ENCODE measurements at regions not wholly inside any gene's neighbourhood (a gene's known extent, or its start where the extent isn't known, plus 50 kb on each side); places are given as distances from the start of the nearest gene placed in this dataset.

- DNase-seq (ENCODE audit: low spot score): no peak
- Histone ChIP-seq H3K36me3 (ENCODE audit: insufficient read depth, low read length, poor library complexity, severe bottlenecking) (no peaks in the 10 kb centered on the region), H3K4me1 (ENCODE audit: insufficient read depth, low read length, poor library complexity, severe bottlenecking) (no peaks in the 10 kb centered on the region), H3K27me3 (replicated peaks; ENCODE audit: insufficient read depth, low read depth, low read length, poor library complexity) (no peaks in the 10 kb centered on the region), H3K9me3 (ENCODE audit: low read depth, low read length, poor library complexity, severe bottlenecking) (no peaks in the 10 kb centered on the region), H3K4me3 (ENCODE audit: low read depth, low read length, poor library complexity, severe bottlenecking) (no peak overlapping the region), H3K27ac (ENCODE audit: low read depth, low read length, poor library complexity, severe bottlenecking) (no peak overlapping the region)
- intact Hi-C loops (cut with micrococcal nuclease; ENCODE audit: unreplicated experiment): no loop called here
- BruUV-seq (replicated peaks): no TSS peak
- POLR2A ChIA-PET (ENCODE audit: low non-redundant PET): no interaction called here
- CTCF ChIA-PET: no interaction called here
- TF ChIP-seq CTCF (conservative IDR thresholded peaks at IDR 0.05; ENCODE audit: low read depth, low read length) (no peak), EZH2 (IDR thresholded peaks at IDR 0.05; ENCODE audit: borderline replicate concordance, low read depth, low read length, poor library complexity, severe bottlenecking) (no peak)
Measured at GRCh38 chr21:27261676-27262075, 294.8 kb upstream of the ADAMTS5 start.

GRCh38 chr21:27260728-27261127 is 293.8 kb upstream of the ADAMTS5 start:
- Histone ChIP-seq H3K4me3 (ENCODE audit: low read depth, low read length, poor library complexity, severe bottlenecking) (no peak overlapping the region), H3K27me3 (replicated peaks; ENCODE audit: insufficient read depth, low read depth, low read length, poor library complexity) (no peaks in the 10 kb centered on the region), H3K9me3 (ENCODE audit: low read depth, low read length, poor library complexity, severe bottlenecking) (no peaks in the 10 kb centered on the region), H3K36me3 (ENCODE audit: insufficient read depth, low read length, poor library complexity, severe bottlenecking) (no peaks in the 10 kb centered on the region), H3K27ac (ENCODE audit: low read depth, low read length, poor library complexity, severe bottlenecking) (no peak overlapping the region), H3K4me1 (ENCODE audit: insufficient read depth, low read length, poor library complexity, severe bottlenecking) (no peaks in the 10 kb centered on the region)
- TF ChIP-seq EZH2 (IDR thresholded peaks at IDR 0.05; ENCODE audit: borderline replicate concordance, low read depth, low read length, poor library complexity, severe bottlenecking) (no peak), CTCF (conservative IDR thresholded peaks at IDR 0.05; ENCODE audit: low read depth, low read length) (no peak)
- ChIA-PET CTCF (no interaction called here), POLR2A (ENCODE audit: low non-redundant PET) (no interaction called here)
- DNase-seq (ENCODE audit: low spot score): no peak
- intact Hi-C loops (cut with micrococcal nuclease; ENCODE audit: unreplicated experiment): no loop called here
- BruUV-seq (replicated peaks): no TSS peak

- no peak overlapping the region for H3K4me3 ChIP-seq (ENCODE audit: low read depth, low read length, poor library complexity, severe bottlenecking)
- intact Hi-C loops (cut with micrococcal nuclease; ENCODE audit: unreplicated experiment): no loop called here
- H3K9me3 ChIP-seq (ENCODE audit: low read depth, low read length, poor library complexity, severe bottlenecking): no peaks in the 10 kb centered on the region
- CTCF ChIA-PET: no interaction called here
- H3K27me3 ChIP-seq (replicated peaks; ENCODE audit: insufficient read depth, low read depth, low read length, poor library complexity): no peaks in the 10 kb centered on the region
- POLR2A ChIA-PET (ENCODE audit: low non-redundant PET): no interaction called here
- BruUV-seq (replicated peaks): no TSS peak
- TF ChIP-seq CTCF (conservative IDR thresholded peaks at IDR 0.05; ENCODE audit: low read depth, low read length): no peak
- no peak for TF ChIP-seq EZH2 (IDR thresholded peaks at IDR 0.05; ENCODE audit: borderline replicate concordance, low read depth, low read length, poor library complexity, severe bottlenecking)
- H3K36me3 ChIP-seq (ENCODE audit: insufficient read depth, low read length, poor library complexity, severe bottlenecking): no peaks in the 10 kb centered on the region
- no peak overlapping the region for H3K27ac ChIP-seq (ENCODE audit: low read depth, low read length, poor library complexity, severe bottlenecking)
- no peaks in the 10 kb centered on the region for H3K4me1 ChIP-seq (ENCODE audit: insufficient read depth, low read length, poor library complexity, severe bottlenecking)
- no peak for DNase-seq (ENCODE audit: low spot score)
Measured at GRCh38 chr21:27258742-27259448, 292.0 kb upstream of the ADAMTS5 start.

Measured in A673 (cell line).